Sigmoid colon (tissue), 4 donors: ENCODE measurements at regions not wholly inside any gene's neighbourhood (a gene's known extent, or its start where the extent isn't known, plus 50 kb on each side); places are given as distances from the start of the nearest gene placed in this dataset.

ENCODE experiments used
- EP300 ChIP-seq, 4 donors: sonication (generic); formaldehyde crosslinking; IDR thresholded peaks; one replicate each; pipeline ENCODE4 v1.6.1; 2017; ENCODE audit warnings: antibody characterized with exemption in 4 of 4
- POLR2A ChIP-seq, 2 donors: fragments of 450-650 bp; IDR thresholded peaks; one replicate each; pipeline ENCODE4 v1.6.1; 2016; ENCODE audit warnings: antibody characterized with exemption in 2 of 2, mild to moderate bottlenecking in 2 of 2, moderate library complexity in 2 of 2
- POLR2AphosphoS5 ChIP-seq, 4 donors: sonication (generic); formaldehyde crosslinking; IDR thresholded peaks; one replicate each; pipeline ENCODE4 v1.6.1; 2017; ENCODE audit warnings: antibody characterized with exemption in 4 of 4
- TF ChIP-seq, protein P1 (sequence below), 4 experiments: fragments of 450-650 bp in 3 of 4; fragments of 200-600 bp in 1 of 4; IDR thresholded peaks; one replicate each; pipeline ENCODE4 v1.5.1; 2016 to 2019; ENCODE audit warnings: antibody characterized with exemption in 4 of 4, mild to moderate bottlenecking in 3 of 4, moderate library complexity in 2 of 4

DNA sequence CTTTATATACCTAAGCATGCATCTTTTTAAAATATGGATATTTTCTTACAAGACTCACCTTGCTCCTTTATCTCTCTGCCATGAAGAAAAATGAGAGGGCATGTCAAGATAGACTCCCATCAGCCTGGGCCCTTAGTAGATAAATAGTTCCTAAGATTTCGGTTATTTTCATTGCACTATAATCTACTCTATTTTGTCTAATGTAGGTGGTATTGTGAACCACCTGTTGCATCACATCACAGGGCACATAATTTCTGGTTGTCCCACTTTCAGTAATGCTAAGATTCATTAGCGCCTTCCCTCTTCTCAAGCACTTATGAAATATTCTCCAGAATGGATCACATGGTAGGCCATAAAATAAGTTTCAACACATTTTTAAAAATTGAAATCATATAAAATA, 202.5 kb upstream of the ADRA1B start:
- TF ChIP-seq, protein P1, sequence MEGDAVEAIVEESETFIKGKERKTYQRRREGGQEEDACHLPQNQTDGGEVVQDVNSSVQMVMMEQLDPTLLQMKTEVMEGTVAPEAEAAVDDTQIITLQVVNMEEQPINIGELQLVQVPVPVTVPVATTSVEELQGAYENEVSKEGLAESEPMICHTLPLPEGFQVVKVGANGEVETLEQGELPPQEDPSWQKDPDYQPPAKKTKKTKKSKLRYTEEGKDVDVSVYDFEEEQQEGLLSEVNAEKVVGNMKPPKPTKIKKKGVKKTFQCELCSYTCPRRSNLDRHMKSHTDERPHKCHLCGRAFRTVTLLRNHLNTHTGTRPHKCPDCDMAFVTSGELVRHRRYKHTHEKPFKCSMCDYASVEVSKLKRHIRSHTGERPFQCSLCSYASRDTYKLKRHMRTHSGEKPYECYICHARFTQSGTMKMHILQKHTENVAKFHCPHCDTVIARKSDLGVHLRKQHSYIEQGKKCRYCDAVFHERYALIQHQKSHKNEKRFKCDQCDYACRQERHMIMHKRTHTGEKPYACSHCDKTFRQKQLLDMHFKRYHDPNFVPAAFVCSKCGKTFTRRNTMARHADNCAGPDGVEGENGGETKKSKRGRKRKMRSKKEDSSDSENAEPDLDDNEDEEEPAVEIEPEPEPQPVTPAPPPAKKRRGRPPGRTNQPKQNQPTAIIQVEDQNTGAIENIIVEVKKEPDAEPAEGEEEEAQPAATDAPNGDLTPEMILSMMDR (IDR thresholded peaks at IDR 0.05): no peak
- no peak for TF ChIP-seq POLR2A (IDR thresholded peaks at IDR 0.05)
- no peak for TF ChIP-seq POLR2AphosphoS5 (IDR thresholded peaks at IDR 0.05)
- TF ChIP-seq EP300 (IDR thresholded peaks at IDR 0.05): no peak
